ENCODE measurements at regions not wholly inside any gene's neighbourhood (a gene's known extent, or its start where the extent isn't known, plus 50 kb on each side); places are given as distances from the start of the nearest gene placed in this dataset.
"Not testable (repeated sequence)": the region's sequence is repeated elsewhere in the genome, so short reads cannot be mapped to it uniquely, and the experiment has no call there.

DNA sequence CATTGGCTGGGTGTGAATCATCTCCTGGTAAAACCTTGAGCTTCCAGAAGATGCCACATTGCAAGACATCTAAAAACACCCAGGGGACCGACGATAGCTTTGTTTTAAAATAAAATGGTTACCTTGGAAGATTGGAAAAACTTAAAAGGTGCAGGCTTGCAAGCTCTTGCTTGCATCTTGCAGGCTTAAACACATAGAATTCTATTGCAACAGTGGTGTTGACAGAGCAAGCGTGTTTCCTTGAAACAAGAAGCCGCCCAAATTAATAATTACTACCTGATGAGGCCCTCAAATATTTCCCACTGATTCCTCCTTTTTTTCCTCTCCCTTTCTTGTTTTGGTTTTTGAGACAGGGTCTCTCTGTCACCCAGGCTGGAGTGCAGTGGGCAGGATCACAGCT is 137.1 kb upstream of the BASP1 start:
- no peak overlapping the region for H3K27ac ChIP-seq (ENCODE audit: low read length)
- no peaks in the 10 kb centered on the region for H3K36me3 ChIP-seq (ENCODE audit: control insufficient read depth, insufficient read depth, low read length)
- DNase-seq (ENCODE audit: low read depth, low spot score), result no peak
- WGBS (ENCODE audit: insufficient coverage, insufficient read length), result no CpG with 5 or more reads among the region's 4 CpGs
- H3K9me3 ChIP-seq (ENCODE audit: control insufficient read depth, insufficient read depth, low read length), result no peaks in the 10 kb centered on the region
- H3K4me3 ChIP-seq (ENCODE audit: low read length), result no peak overlapping the region
- no peaks in the 10 kb centered on the region for H3K4me1 ChIP-seq (ENCODE audit: control insufficient read depth, insufficient read depth, low read length)
- no peaks in the 10 kb centered on the region for H3K27me3 ChIP-seq (ENCODE audit: control insufficient read depth, insufficient read depth, low read length)

DNA sequence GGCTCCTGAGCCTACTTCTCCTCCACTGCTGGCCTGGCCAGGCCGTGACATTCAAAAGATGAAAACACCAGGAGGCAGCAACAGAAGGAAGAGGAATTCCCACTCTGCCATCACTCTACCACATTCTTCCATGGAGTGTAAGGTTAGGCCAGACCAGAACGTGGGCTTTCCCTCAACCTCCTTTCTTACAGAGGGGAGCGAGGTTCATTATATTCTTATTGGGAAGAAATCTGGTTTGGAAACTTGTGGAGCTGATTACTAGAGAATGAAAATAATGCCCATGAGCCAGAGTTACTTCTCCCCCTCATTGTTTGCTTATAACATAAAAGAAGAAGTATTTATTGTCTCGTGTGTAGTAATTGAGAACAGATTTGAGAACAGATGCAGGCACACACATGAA is 136.3 kb upstream of the BASP1 start:
- Histone ChIP-seq H3K9me3 (ENCODE audit: control insufficient read depth, insufficient read depth, low read length) (no peaks in the 10 kb centered on the region), H3K36me3 (ENCODE audit: control insufficient read depth, insufficient read depth, low read length) (no peaks in the 10 kb centered on the region), H3K27me3 (ENCODE audit: control insufficient read depth, insufficient read depth, low read length) (no peaks in the 10 kb centered on the region), H3K4me1 (ENCODE audit: control insufficient read depth, insufficient read depth, low read length) (no peaks in the 10 kb centered on the region), H3K4me3 (ENCODE audit: low read length) (no peak overlapping the region), H3K27ac (ENCODE audit: low read length) (no peak overlapping the region)
- DNase-seq (ENCODE audit: low read depth, low spot score), result no peak
- no CpG with 5 or more reads among the region's 4 CpGs for WGBS (ENCODE audit: insufficient coverage, insufficient read length)

DNA sequence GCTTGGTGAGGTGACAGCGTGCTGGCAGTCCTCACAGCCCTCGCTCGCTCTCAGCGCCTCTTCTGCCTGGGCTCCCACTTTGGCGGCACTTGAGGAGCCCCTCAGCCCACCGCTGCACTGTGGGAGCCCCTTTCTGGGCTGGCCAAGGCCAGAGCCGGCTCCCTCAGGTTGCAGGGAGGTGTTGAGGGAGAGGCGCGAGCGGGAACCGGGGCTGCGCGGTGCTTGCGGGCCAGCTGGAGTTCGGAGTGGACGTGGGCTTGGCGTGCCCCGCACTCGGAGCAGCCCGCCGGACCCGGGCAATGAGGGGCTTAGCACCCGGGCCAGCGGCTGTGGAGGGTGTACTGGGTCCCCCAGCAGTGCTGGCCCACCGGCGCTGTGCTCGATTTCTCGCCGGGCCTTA is 134.2 kb upstream of the BASP1 start:
- not testable (repeated sequence) for H3K4me3 ChIP-seq (ENCODE audit: low read length); H3K36me3 ChIP-seq (ENCODE audit: control insufficient read depth, insufficient read depth, low read length); DNase-seq (ENCODE audit: low read depth, low spot score); H3K4me1 ChIP-seq (ENCODE audit: control insufficient read depth, insufficient read depth, low read length); H3K27ac ChIP-seq (ENCODE audit: low read length); H3K27me3 ChIP-seq (ENCODE audit: control insufficient read depth, insufficient read depth, low read length); H3K9me3 ChIP-seq (ENCODE audit: control insufficient read depth, insufficient read depth, low read length)
- WGBS (ENCODE audit: insufficient coverage, insufficient read length), result no CpG with 5 or more reads among the region's 29 CpGs

DNA sequence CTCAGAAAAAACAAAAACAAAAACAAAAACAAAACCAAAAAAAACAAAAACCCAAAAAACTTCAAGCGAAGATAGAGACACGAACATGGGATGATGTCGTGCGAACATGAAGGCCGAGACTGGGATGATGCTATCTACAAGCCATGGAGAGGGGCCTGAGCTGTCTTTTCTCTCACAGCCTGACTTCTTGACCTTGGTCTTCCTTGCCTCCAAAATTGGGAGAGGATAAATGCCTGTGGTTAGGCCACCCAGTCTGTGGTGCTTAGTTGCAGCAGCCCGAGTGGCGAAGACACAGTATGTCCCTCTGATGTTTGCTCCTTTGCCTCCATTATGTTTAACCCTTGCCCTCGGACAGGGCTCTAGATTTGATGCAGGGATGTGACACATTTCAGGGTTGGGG is 130.4 kb upstream of the BASP1 start:
- no peaks in the 10 kb centered on the region for H3K9me3 ChIP-seq (ENCODE audit: control insufficient read depth, insufficient read depth, low read length)
- no peaks in the 10 kb centered on the region for H3K4me1 ChIP-seq (ENCODE audit: control insufficient read depth, insufficient read depth, low read length)
- no peak for DNase-seq (ENCODE audit: low read depth, low spot score)
- no peak overlapping the region for H3K4me3 ChIP-seq (ENCODE audit: low read length)
- no CpG with 5 or more reads among the region's 8 CpGs for WGBS (ENCODE audit: insufficient coverage, insufficient read length)
- H3K27me3 ChIP-seq (ENCODE audit: control insufficient read depth, insufficient read depth, low read length), result no peaks in the 10 kb centered on the region
- H3K36me3 ChIP-seq (ENCODE audit: control insufficient read depth, insufficient read depth, low read length), result no peaks in the 10 kb centered on the region
- no peak overlapping the region for H3K27ac ChIP-seq (ENCODE audit: low read length)

DNA sequence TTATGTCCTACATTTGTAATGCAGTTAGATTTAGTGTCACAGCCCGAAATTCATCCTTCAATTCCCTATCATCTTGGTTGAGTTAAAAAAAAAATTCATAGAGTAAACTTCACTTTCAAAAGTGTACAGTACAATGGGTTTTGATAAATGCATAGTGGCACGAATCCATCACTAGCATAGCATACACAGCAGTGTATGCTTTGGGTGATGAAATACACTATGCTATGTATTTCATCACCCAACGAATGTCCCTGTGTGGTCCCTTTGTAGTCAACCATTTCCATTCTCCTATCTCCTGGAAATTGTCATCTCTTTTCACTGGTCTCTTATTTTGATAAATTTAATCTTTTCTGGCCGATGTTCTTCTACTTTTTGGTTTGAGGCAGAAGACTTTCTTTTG is 129.4 kb upstream of the BASP1 start:
- no peak for DNase-seq (ENCODE audit: low read depth, low spot score)
- Histone ChIP-seq H3K4me3 (ENCODE audit: low read length) (no peak overlapping the region), H3K36me3 (ENCODE audit: control insufficient read depth, insufficient read depth, low read length) (no peaks in the 10 kb centered on the region), H3K27me3 (ENCODE audit: control insufficient read depth, insufficient read depth, low read length) (no peaks in the 10 kb centered on the region), H3K9me3 (ENCODE audit: control insufficient read depth, insufficient read depth, low read length) (no peaks in the 10 kb centered on the region), H3K4me1 (ENCODE audit: control insufficient read depth, insufficient read depth, low read length) (no peaks in the 10 kb centered on the region), H3K27ac (ENCODE audit: low read length) (no peak overlapping the region)
- no CpG with 5 or more reads among the region's 4 CpGs for WGBS (ENCODE audit: insufficient coverage, insufficient read length)

DNA sequence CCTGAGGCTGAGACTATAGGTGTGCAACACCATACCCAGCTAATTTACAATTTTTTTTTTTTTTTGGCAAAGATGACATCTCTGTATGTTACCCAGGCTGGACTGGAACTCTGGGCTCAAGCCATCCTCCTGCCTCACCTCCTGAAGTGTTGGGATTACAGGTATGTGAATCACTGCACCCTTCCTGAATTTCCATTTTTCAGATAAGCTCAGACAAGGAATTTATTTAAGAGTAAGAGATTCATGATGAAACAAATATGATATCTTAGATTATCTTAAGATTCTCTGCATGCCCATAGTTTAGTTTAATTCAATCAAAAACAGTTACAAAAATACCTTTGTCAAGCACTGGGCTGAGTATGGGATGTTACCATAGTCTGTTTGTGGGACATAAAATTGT is 128.4 kb upstream of the BASP1 start:
- Histone ChIP-seq H3K36me3 (ENCODE audit: control insufficient read depth, insufficient read depth, low read length) (no peaks in the 10 kb centered on the region), H3K27me3 (ENCODE audit: control insufficient read depth, insufficient read depth, low read length) (no peaks in the 10 kb centered on the region), H3K4me1 (ENCODE audit: control insufficient read depth, insufficient read depth, low read length) (no peaks in the 10 kb centered on the region), H3K4me3 (ENCODE audit: low read length) (no peak overlapping the region), H3K9me3 (ENCODE audit: control insufficient read depth, insufficient read depth, low read length) (no peaks in the 10 kb centered on the region), H3K27ac (ENCODE audit: low read length) (no peak overlapping the region)
- DNase-seq (ENCODE audit: low read depth, low spot score), result no peak

DNA sequence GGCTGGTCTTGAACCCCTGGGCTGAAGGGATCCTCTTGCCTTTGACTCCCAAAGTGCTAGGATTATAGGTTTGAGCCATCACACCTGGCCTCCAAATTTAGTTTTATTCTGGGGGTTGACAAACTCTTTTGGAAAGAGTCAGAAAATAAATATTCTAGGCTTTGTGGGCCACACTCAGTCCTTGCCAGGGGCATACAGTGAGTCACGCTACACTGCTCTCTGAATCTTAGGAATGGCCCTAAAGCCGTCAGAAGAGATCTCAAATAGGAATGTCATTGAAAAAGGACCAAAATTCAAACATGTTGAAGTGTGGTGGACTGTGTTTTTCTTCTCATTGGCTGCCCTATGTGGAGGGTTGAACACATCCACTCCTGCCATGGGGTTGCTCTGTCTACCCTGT is 127.7 kb upstream of the BASP1 start:
- no CpG with 5 or more reads among the region's 2 CpGs for WGBS (ENCODE audit: insufficient coverage, insufficient read length)
- Histone ChIP-seq H3K4me1 (ENCODE audit: control insufficient read depth, insufficient read depth, low read length) (no peaks in the 10 kb centered on the region), H3K27ac (ENCODE audit: low read length) (no peak overlapping the region), H3K27me3 (ENCODE audit: control insufficient read depth, insufficient read depth, low read length) (no peaks in the 10 kb centered on the region), H3K4me3 (ENCODE audit: low read length) (no peak overlapping the region), H3K9me3 (ENCODE audit: control insufficient read depth, insufficient read depth, low read length) (no peaks in the 10 kb centered on the region), H3K36me3 (ENCODE audit: control insufficient read depth, insufficient read depth, low read length) (no peaks in the 10 kb centered on the region)
- DNase-seq (ENCODE audit: low read depth, low spot score), result no peak

DNA sequence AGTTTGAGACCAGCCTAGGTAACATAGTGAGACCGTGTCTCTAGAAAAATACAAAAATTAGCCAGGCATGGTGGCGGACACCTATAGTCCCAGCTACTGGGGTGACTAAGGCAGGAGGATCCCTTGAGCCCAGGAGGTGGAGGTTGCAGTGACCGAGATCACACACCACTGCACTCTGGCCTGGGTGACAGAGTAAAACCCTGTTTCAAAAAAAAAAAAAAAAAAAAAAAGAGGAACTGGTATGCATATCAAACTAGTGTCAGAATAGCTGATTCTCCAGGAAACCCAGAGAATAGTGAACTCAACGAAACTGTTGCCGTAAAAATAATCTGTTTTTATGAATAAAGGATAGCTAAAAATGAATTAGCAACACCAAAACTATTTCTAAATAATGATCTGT is 126.6 kb upstream of the BASP1 start:
- no peaks in the 10 kb centered on the region for H3K27me3 ChIP-seq (ENCODE audit: control insufficient read depth, insufficient read depth, low read length)
- no peaks in the 10 kb centered on the region for H3K36me3 ChIP-seq (ENCODE audit: control insufficient read depth, insufficient read depth, low read length)
- H3K4me1 ChIP-seq (ENCODE audit: control insufficient read depth, insufficient read depth, low read length), result no peaks in the 10 kb centered on the region
- no CpG with 5 or more reads among the region's 5 CpGs for WGBS (ENCODE audit: insufficient coverage, insufficient read length)
- no peak for DNase-seq (ENCODE audit: low read depth, low spot score)
- H3K9me3 ChIP-seq (ENCODE audit: control insufficient read depth, insufficient read depth, low read length), result no peaks in the 10 kb centered on the region
- H3K4me3 ChIP-seq (ENCODE audit: low read length), result no peak overlapping the region
- H3K27ac ChIP-seq (ENCODE audit: low read length), result no peak overlapping the region

DNA sequence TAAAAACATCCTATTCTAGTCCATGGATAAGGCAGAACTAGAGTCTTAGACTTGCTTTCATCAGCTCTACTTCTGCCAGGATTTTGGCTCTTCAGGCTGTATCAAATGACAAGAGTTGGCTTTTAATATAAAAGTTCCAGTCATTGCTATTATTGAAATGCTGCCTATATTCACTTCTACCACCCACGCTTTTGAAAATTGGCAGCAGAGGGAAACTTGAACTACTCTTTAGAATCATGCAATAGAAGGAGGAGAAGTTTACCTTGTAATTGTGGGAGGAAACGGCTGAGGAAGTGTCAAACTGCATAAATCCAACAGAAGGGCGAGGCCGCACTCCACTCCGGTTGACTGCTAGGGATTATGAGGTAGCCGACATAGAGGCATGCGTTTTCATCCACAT is 122.6 kb upstream of the BASP1 start:
- Histone ChIP-seq H3K36me3 (ENCODE audit: control insufficient read depth, insufficient read depth, low read length) (no peaks in the 10 kb centered on the region), H3K4me3 (ENCODE audit: low read length) (no peak overlapping the region), H3K27me3 (ENCODE audit: control insufficient read depth, insufficient read depth, low read length) (no peaks in the 10 kb centered on the region), H3K9me3 (ENCODE audit: control insufficient read depth, insufficient read depth, low read length) (no peaks in the 10 kb centered on the region), H3K4me1 (ENCODE audit: control insufficient read depth, insufficient read depth, low read length) (no peaks in the 10 kb centered on the region), H3K27ac (ENCODE audit: low read length) (no peak overlapping the region)
- no CpG with 5 or more reads among the region's 7 CpGs for WGBS (ENCODE audit: insufficient coverage, insufficient read length)
- DNase-seq (ENCODE audit: low read depth, low spot score), result no peak

DNA sequence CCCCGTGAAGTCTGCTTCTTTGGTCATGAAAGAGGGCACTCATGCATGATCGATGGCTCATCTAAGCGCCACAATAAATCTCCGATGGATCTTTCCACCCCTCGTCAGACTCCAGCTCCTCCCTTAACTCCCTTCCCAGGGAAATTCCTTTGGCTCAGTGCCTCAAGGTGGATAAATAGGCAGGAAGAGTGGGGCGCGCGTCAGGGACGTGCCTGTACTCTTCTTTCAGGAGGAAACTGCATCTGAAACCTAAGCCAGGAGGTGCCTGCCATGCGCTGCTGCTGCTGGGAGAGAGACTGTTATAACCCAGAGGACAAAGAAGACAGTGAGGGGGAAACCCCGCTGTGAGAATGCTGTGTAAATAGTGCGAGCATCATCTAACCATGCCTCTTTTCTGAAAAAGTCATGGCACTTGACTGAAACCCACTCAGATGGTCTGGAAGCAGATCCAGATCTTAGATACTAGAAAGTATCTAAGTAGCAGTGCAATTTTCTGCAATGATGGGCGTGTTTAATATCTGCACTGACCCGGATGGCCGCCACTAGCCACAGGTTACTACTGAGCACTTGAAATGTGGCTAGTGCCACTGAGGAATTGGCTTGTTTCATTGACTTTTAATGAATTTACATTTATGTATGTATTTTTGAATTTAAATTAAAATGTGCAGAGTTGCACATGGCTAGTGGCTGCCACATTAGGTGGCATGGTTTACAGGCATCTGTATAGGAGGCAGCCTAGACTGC is 120.3 kb upstream of the BASP1 start:
- no peaks in the 10 kb centered on the region for H3K9me3 ChIP-seq (ENCODE audit: control insufficient read depth, insufficient read depth, low read length)
- no peak for DNase-seq (ENCODE audit: low read depth, low spot score)
- WGBS (ENCODE audit: insufficient coverage, insufficient read length), result no CpG with 5 or more reads among the region's 15 CpGs
- no peaks in the 10 kb centered on the region for H3K36me3 ChIP-seq (ENCODE audit: control insufficient read depth, insufficient read depth, low read length)
- H3K4me3 ChIP-seq (ENCODE audit: low read length), result no peak overlapping the region
- H3K27me3 ChIP-seq (ENCODE audit: control insufficient read depth, insufficient read depth, low read length), result no peaks in the 10 kb centered on the region
- H3K4me1 ChIP-seq (ENCODE audit: control insufficient read depth, insufficient read depth, low read length), result no peaks in the 10 kb centered on the region
- no peak overlapping the region for H3K27ac ChIP-seq (ENCODE audit: low read length)

DNA sequence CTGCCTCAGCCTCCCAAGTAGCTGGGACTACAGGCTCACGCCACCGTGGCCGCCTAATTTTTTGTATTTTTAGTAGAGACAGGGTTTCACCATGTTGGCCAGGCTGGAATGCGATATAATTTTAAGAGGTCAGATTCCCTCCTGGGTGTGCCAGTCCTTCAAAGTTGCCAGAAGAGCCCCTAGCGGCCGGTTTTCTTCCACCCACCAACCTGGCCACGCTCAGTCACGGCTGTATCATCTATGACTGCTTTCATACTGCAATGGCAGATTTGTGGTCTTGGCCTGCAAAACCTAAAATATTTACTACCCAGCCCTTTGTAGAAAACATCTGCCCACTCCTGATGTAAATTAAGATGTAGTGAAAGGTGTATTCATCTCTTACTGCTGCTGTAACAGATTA is 117.5 kb upstream of the BASP1 start:
- Histone ChIP-seq H3K4me1 (ENCODE audit: control insufficient read depth, insufficient read depth, low read length) (no peaks in the 10 kb centered on the region), H3K27ac (ENCODE audit: low read length) (no peak overlapping the region), H3K36me3 (ENCODE audit: control insufficient read depth, insufficient read depth, low read length) (no peaks in the 10 kb centered on the region), H3K27me3 (ENCODE audit: control insufficient read depth, insufficient read depth, low read length) (no peaks in the 10 kb centered on the region), H3K9me3 (ENCODE audit: control insufficient read depth, insufficient read depth, low read length) (no peaks in the 10 kb centered on the region), H3K4me3 (ENCODE audit: low read length) (no peak overlapping the region)
- WGBS (ENCODE audit: insufficient coverage, insufficient read length), result no CpG with 5 or more reads among the region's 8 CpGs
- no peak for DNase-seq (ENCODE audit: low read depth, low spot score)

Measured in iPS DF 6.9 (cell line).